K562 (cell line): ENCODE measurements at regions not wholly inside any gene's neighbourhood (a gene's known extent, or its start where the extent isn't known, plus 50 kb on each side); places are given as distances from the start of the nearest gene placed in this dataset.

Experiments used
- ATAC-seq: fragments of 200-7000 bp; cut with Tn5 transposase; 3 replicates; pipeline ENCODE4 v1.9.1; 2020; ENCODE audit warnings: moderate library complexity
- BruUV-seq: library from RNA; stranded (reverse); fragments of 400-500 nt; replicated peaks from 2 replicates; lab custom pipeline; 2021; lab: Mats Ljungman, UMichigan
- CTCF ChIA-PET: fragments of 300-600 bp; formaldehyde crosslinking; extraction: SDS; loops from one replicate; lab custom pipeline; 2021; ENCODE audit warnings: low intra/inter-chr PET ratio; lab: Yijun Ruan, JAX
- POLR2A ChIA-PET: fragments of 300-600, 350-650 bp; sonication (Branson Sonifier 250); formaldehyde crosslinking; extraction: SDS; loops from one replicate; lab custom pipeline; 2021; ENCODE audit warnings: antibody characterized with exemption, inconsistent platforms; lab: Yijun Ruan, JAX
- DNase-seq, 4 experiments: peaks; one replicate each; pipeline versions ENCODE4 v3.0.0 to v3.0.0-alpha.2; 2011 to 2018; ENCODE audit warnings: low spot score in 3 of 4, mixed read lengths in 3 of 4; ENCODE audit errors: extremely low read depth in 1 of 4
- FAIRE-seq: peaks from 2 replicates; lab custom pipeline; 2011; peaks lifted over from hg19 to GRCh38; lab: Jason Lieb, UNC
- H2AFZ ChIP-seq: 2 replicates; pipeline ENCODE4 v1.6.0; 2011; ENCODE audit warnings: low read depth, low read length, control low read depth, inconsistent platforms
- H3K27ac ChIP-seq: fragments of 200-600 bp; 3 replicates; pipeline ENCODE4 v1.8.0; 2011; ENCODE audit warnings: low read depth, mild to moderate bottlenecking, control low read depth, inconsistent platforms, low read length, moderate library complexity, mixed read lengths; ENCODE audit errors: extremely low read depth
- H3K27me3 ChIP-seq, 2 experiments: fragments of 300-600 bp in 1 of 2; 2 replicates in 1 of 2; 3 replicates in 1 of 2; pipeline versions ENCODE4 v1.6.0 to v1.8.0; 2011; ENCODE audit warnings: inconsistent platforms in 2 of 2, low read length in 2 of 2, mild to moderate bottlenecking in 1 of 2, mixed read lengths in 1 of 2, moderate library complexity in 1 of 2; ENCODE audit not compliant: control insufficient read depth in 2 of 2, insufficient read depth in 2 of 2
- H3K36me3 ChIP-seq: fragments of 300-600 bp; 3 replicates; pipeline ENCODE4 v1.8.0; 2011; ENCODE audit warnings: mild to moderate bottlenecking, low read length, inconsistent platforms; ENCODE audit not compliant: control insufficient read depth, insufficient read depth
- H3K4me1 ChIP-seq, 2 experiments: fragments of 200-600 bp in 1 of 2; replicated peaks in 1 of 2; 2 replicates in 1 of 2; 3 replicates in 1 of 2; pipeline versions ENCODE4 v1.5.1 to v1.8.0; 2011; ENCODE audit warnings: inconsistent platforms in 2 of 2, low read length in 2 of 2, mild to moderate bottlenecking in 1 of 2, mixed read lengths in 1 of 2, moderate library complexity in 1 of 2; ENCODE audit not compliant: control insufficient read depth in 2 of 2, insufficient read depth in 2 of 2
- H3K4me2 ChIP-seq: 2 replicates; pipeline ENCODE4 v1.6.1; 2011; ENCODE audit warnings: low read length, control low read depth, inconsistent platforms, mixed read lengths; ENCODE audit not compliant: insufficient read depth
- H3K4me3 ChIP-seq: fragments of 200-600 bp; sonication (generic), shearing (Covaris generic); 2 replicates; pipeline ENCODE4 v1.5.1; 2016; ENCODE audit warnings: control low read depth, inconsistent platforms
- H3K79me2 ChIP-seq: fragments of 200-600 bp; 3 replicates; pipeline ENCODE4 v1.8.0; 2011; ENCODE audit warnings: low read length, inconsistent platforms; ENCODE audit not compliant: control insufficient read depth, insufficient read depth
- H3K9ac ChIP-seq, 2 experiments: 2 replicates each; pipeline versions ENCODE4 v1.6.0 to v1.6.1; 2011; ENCODE audit warnings: low read depth in 2 of 2, low read length in 2 of 2, control low read depth in 1 of 2, inconsistent platforms in 1 of 2, mild to moderate bottlenecking in 1 of 2, mixed read lengths in 1 of 2; ENCODE audit not compliant: insufficient read depth in 1 of 2
- H3K9me1 ChIP-seq: one replicate; pipeline ENCODE4 v1.6.0; 2011; ENCODE audit warnings: inconsistent platforms, mild to moderate bottlenecking, low read length, moderate library complexity; ENCODE audit not compliant: control insufficient read depth, insufficient read depth
- H3K9me3 ChIP-seq: replicated peaks from 2 replicates; pipeline ENCODE4 v1.5.1; 2011; ENCODE audit warnings: low read depth, low read length, inconsistent platforms; ENCODE audit not compliant: control insufficient read depth, insufficient read depth
- H4K20me1 ChIP-seq: replicated peaks from 2 replicates; pipeline ENCODE4 v1.6.1; 2011; ENCODE audit warnings: low read length, inconsistent platforms, mixed read lengths; ENCODE audit not compliant: control insufficient read depth, insufficient read depth
- ARHGAP35 ChIP-seq: fragments of 450-650 bp; IDR thresholded peaks from 2 replicates; pipeline ENCODE4 v1.6.1; 2018; ENCODE audit not compliant: partially characterized antibody
- POLR2H ChIP-seq: IDR thresholded peaks from 2 replicates; pipeline ENCODE4 v1.6.1; 2016; ENCODE audit warnings: missing genetic modification characterization, low read depth, mild to moderate bottlenecking, control low read depth, missing compliant biosample characterization, moderate library complexity
- POU5F1 ChIP-seq: fragments of 150-350 bp; IDR thresholded peaks from 2 replicates; pipeline ENCODE4 v1.6.1; 2014; ENCODE audit warnings: borderline replicate concordance, low read length, low read depth, mild to moderate bottlenecking; ENCODE audit not compliant: partially characterized antibody
- ZNF217 ChIP-seq: sonication (generic); formaldehyde crosslinking; IDR thresholded peaks from 2 replicates; pipeline ENCODE4 v1.8.0; 2022; ENCODE audit warnings: mild to moderate bottlenecking, missing genetic modification reagents
- WGBS: fragments of 100-300 bp; shearing (Covaris generic); methylation state at CpG from one replicate; pipeline ENCODE4 v1.1.6; 2016; ENCODE audit warnings: low coverage, mixed read lengths; ENCODE audit not compliant: insufficient coverage; ENCODE audit errors: missing lambda C conversion rate; 5-methylcytosine and 5-hydroxymethylcytosine counted together
- in situ Hi-C: fragments of 300-500 bp; cut with MboI; formaldehyde crosslinking; loops from 4 replicates; pipeline ENCODE4 v1.15.0; 2018; ENCODE audit warnings: inconsistent platforms, mixed read lengths
- intact Hi-C: fragments of 100-400 bp; cut with micrococcal nuclease; formaldehyde crosslinking; loops from 2 replicates; pipeline ENCODE4 v1.14.2; 2022
- TF ChIP-seq, protein P1 (sequence below), 2 experiments: fragments of 450-650 bp; IDR thresholded peaks; 2 replicates each; pipeline ENCODE4 v1.6.1; 2016; ENCODE audit warnings: mild to moderate bottlenecking in 2 of 2, borderline replicate concordance in 1 of 2, low read depth in 1 of 2, moderate library complexity in 1 of 2
- TF ChIP-seq, protein P2 (sequence below): sonication (generic); formaldehyde crosslinking; IDR thresholded peaks from 2 replicates; pipeline ENCODE4 v1.9.0; 2022; ENCODE audit warnings: mild to moderate bottlenecking, missing genetic modification reagents

DNA sequence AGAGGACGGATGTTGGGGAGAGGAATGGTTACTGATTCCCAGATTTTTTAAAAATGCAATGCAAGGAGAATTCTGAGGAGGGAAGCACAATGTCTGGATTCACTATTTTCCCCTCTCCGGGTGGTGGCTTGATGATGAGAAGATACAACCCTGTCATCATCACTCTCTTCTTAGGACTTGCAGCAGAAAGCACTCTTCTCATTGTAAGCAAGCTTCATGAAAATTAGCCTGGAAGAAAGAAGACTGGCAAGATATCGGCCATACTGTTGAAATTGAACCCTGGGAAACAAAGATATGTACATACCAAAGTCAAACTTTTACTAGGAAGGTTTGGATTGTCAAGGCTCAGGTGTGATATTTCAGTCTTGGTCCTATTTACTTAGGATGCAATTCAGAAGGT is 195.7 kb downstream of the EDN1 start:
- no TSS peak for BruUV-seq
- Histone ChIP-seq H3K9me1 (no peaks in the 10 kb centered on the region), H3K79me2 (no peaks in the 10 kb centered on the region), H3K27me3 (no peaks in the 10 kb centered on the region), H4K20me1 (no peaks in the 10 kb centered on the region), H3K4me2 (no peak overlapping the region), H3K4me3 (no peak overlapping the region), H3K4me1 (no peaks in the 10 kb centered on the region), H3K9ac (no peak overlapping the region), H2AFZ (no peak overlapping the region), H3K27ac (no peak overlapping the region), H3K9me3 (no peaks in the 10 kb centered on the region)
- DNase-seq (no peak), FAIRE-seq (no peak), ATAC-seq (no peak)
- POLR2A ChIA-PET: no interaction called here
- intact Hi-C loops: no loop called here
- in situ Hi-C loops: no loop called here
- CTCF ChIA-PET: no interaction called here
- whole genome bisulfite sequencing: 0% methylated on average over 3 of the region's 3 CpGs
- no peak for TF ChIP-seq ARHGAP35
- TF ChIP-seq, all 486 proteins: peak for 0
- no peaks in the 10 kb centered on the region for H3K36me3 ChIP-seq

DNA sequence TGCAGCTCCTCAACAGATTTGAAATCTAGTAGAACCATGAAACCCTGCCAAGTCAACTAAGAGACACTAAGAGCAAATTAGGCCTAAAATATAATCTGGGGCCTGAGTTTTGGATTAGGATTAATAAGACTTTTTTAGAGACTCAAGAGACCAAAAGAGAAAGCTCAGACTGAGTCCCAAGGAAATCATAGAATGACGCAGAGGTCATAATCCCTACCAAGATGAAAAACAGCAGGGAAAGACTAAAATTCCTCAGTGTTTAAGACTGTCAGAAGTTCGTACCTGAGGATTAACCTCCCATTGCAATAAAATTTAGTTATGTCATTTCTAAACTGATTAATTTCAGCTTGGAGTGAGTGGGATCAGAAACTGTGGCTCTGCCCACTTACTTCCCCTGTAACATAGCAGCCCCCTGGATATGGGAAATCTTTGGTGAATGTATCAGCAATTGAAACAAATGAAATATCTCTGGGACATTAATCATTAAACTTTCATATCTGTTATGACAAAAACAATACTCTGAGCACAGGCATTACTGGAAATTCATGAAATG is 200.3 kb downstream of the EDN1 start:
- no peak for FAIRE-seq
- no peak overlapping the region for H3K9ac ChIP-seq
- POLR2A ChIA-PET: interaction anchor here (0.6 kb wide), 1 partner anchor 155 kb away, joined by 5 read pairs; no protein-coding TSS in a partner anchor
- no TSS peak for BruUV-seq
- intact Hi-C loops (no loop called here), in situ Hi-C loops (no loop called here)
- 0% methylated on average over 2 of the region's 2 CpGs for WGBS
- no peak overlapping the region for H3K27ac ChIP-seq
- no peak for DNase-seq
- no peak overlapping the region for H2AFZ ChIP-seq
- H4K20me1 ChIP-seq: no peaks in the 10 kb centered on the region
- H3K27me3 ChIP-seq: no peaks in the 10 kb centered on the region
- no peaks in the 10 kb centered on the region for H3K4me1 ChIP-seq
- no peak overlapping the region for H3K4me2 ChIP-seq
- CTCF ChIA-PET: no interaction called here
- ATAC-seq: no peak
- H3K79me2 ChIP-seq: no peaks in the 10 kb centered on the region
- no peaks in the 10 kb centered on the region for H3K9me1 ChIP-seq
- H3K9me3 ChIP-seq: no peaks in the 10 kb centered on the region
- no peaks in the 10 kb centered on the region for H3K36me3 ChIP-seq
- H3K4me3 ChIP-seq: no peak overlapping the region
- TF ChIP-seq POLR2H (no peak), ZNF217 (CRISPR knock-in tag) (no peak), POU5F1 (no peak)
- TF ChIP-seq, protein P1, sequence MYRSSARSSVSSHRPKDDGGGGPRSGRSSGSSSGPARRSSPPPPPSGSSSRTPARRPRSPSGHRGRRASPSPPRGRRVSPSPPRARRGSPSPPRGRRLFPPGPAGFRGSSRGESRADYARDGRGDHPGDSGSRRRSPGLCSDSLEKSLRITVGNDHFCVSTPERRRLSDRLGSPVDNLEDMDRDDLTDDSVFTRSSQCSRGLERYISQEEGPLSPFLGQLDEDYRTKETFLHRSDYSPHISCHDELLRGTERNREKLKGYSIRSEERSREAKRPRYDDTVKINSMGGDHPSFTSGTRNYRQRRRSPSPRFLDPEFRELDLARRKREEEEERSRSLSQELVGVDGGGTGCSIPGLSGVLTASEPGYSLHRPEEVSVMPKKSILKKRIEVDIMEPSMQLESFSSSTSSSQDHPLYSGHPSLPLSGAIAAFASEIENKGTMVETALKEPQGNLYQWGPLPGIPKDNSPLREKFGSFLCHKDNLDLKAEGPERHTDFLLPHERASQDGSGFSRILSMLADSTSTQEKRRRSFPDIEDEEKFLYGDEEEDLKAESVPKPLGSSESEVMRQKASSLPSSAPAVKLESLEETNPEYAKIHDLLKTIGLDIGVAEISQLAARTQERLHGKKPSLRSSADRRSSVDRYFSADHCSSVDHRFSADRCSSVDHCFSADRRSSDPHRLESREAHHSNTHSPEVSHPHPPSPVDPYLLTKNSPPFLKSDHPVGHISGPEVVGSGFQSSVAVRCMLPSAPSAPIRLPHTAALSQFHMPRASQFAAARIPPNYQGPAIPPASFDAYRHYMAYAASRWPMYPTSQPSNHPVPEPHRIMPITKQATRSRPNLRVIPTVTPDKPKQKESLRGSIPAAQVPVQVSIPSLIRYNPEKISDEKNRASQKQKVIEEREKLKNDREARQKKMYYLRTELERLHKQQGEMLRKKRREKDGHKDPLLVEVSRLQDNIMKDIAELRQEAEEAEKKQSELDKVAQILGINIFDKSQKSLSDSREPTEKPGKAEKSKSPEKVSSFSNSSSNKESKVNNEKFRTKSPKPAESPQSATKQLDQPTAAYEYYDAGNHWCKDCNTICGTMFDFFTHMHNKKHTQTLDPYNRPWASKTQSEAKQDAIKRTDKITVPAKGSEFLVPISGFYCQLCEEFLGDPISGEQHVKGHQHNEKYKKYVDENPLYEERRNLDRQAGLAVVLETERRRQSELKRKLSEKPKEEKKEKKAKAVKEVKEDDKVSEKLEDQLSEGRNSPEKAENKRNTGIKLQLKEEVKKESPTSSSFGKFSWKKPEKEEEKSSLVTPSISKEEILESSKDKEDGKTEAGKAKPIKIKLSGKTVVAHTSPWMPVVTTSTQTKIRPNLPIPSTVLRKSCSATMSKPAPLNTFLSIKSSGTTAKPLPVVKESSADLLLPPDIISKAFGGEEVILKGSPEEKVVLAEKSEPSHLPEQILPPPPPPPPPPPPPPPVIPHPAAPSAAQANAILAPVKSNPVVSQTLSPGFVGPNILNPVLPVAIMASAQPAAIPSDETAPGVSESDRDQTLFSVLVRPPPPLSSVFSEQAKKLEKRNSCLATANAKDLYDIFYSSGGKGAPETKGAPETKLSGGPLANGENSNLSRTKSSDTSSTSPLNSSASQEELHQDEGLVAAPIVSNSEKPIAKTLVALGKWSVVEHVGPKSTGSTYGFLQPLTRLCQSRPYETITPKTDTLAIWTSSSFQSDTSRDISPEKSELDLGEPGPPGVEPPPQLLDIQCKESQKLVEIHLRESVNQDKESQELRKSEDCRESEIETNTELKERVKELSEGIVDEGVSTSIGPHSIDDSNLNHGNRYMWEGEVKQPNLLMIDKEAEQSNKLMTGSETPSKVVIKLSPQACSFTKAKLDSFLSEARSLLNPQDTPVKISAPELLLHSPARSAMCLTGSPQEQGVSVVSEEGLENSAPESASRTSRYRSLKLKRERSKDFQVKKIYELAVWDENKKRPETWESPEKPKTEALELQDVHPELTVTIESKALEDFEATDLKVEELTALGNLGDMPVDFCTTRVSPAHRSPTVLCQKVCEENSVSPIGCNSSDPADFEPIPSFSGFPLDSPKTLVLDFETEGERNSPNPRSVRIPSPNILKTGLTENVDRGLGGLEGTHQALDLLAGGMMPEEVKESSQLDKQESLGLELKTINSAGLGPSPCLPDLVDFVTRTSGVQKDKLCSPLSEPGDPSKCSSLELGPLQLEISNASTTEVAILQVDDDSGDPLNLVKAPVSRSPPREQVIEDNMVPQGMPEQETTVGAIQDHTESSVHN (IDR thresholded peaks at IDR 0.05; ENCODE audit: borderline replicate concordance in 1 of 2, low read depth in 1 of 2): no peak
- TF ChIP-seq, protein P2, sequence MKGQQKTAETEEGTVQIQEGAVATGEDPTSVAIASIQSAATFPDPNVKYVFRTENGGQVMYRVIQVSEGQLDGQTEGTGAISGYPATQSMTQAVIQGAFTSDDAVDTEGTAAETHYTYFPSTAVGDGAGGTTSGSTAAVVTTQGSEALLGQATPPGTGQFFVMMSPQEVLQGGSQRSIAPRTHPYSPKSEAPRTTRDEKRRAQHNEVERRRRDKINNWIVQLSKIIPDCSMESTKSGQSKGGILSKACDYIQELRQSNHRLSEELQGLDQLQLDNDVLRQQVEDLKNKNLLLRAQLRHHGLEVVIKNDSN (CRISPR knock-in tag): no peak
